GM12891 (cell line): ENCODE measurements at regions not wholly inside any gene's neighbourhood (a gene's known extent, or its start where the extent isn't known, plus 50 kb on each side); places are given as distances from the start of the nearest gene placed in this dataset.

Experiments
- POLR2A ChIP-seq: IDR thresholded peaks from 2 replicates; pipeline ENCODE4 v1.6.1; 2011; ENCODE audit warnings: low read depth, low read length, control low read depth
- POLR2AphosphoS5 ChIP-seq: IDR thresholded peaks from 2 replicates; pipeline ENCODE4 v1.6.1; 2011; ENCODE audit warnings: low read depth, low read length, control low read depth
- TAF1 ChIP-seq: IDR thresholded peaks from 2 replicates; pipeline ENCODE4 v1.6.1; 2011; ENCODE audit warnings: low read depth, low read length, control low read depth

DNA sequence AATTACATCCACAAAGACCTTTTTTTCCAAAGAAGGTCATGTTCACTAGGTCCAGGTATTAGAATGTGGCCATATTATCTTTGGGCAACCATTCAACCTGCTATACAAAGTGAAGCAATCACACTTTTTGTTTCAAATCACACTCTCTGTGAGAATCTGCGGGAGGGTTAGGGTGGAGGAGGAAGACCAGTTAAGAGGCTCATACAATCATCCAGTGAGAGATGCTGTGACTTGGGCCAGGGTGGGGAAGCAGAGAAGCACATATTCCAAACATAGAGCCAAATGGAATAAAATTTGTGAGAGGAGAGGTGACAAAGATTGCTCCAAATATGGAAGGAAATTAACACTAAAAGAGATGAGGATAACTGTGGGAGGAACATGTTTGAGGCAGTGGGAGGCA lies 351.6 kb downstream of the CYRIA start:
- no peak for TF ChIP-seq POLR2A
- no peak for TF ChIP-seq POLR2AphosphoS5
- no peak for TF ChIP-seq TAF1
